ENCODE measurements at regions not wholly inside any gene's neighbourhood (a gene's known extent, or its start where the extent isn't known, plus 50 kb on each side); places are given as distances from the start of the nearest gene placed in this dataset.

DNA sequence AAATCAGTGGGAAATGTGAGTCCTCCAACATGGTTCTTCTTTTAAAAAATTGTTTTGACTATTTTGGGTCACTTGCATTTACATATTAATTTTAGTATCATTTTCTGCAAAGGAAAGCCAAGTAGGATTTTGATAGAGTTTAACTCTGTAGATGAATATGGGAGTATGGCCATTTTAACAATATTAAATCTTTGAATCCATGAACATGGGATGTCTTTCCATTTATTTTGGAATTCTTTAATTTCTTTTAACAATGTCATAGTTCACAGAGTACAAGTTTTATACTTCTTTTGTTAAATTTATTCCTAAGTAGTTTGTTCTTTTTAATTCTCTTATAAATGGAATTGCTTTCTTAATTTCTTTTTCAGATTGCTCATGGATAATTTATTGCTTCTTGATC, 56.5 kb upstream of the ARMC2 start:
- TF ChIP-seq CTCF (IDR thresholded peaks at IDR 0.05; ENCODE audit: poor library complexity), result no peak
- TF ChIP-seq EZH2 (IDR thresholded peaks at IDR 0.05; ENCODE audit: borderline replicate concordance), result no peak

Data from hepatocyte (in vitro differentiated cells).